NB4 (cell line): ENCODE measurements at regions not wholly inside any gene's neighbourhood (a gene's known extent, or its start where the extent isn't known, plus 50 kb on each side); places are given as distances from the start of the nearest gene placed in this dataset.

Experiments
- POLR2A ChIP-seq: IDR thresholded peaks from 2 replicates; pipeline ENCODE4 v1.6.1; 2011; ENCODE audit warnings: mild to moderate bottlenecking; ENCODE audit not compliant: insufficient read length; ENCODE audit errors: extremely low read depth
- TF ChIP-seq, protein P1 (sequence below): IDR thresholded peaks from one replicate; pipeline ENCODE4 v1.5.1; 2012; ENCODE audit warnings: low read depth, low read length

DNA sequence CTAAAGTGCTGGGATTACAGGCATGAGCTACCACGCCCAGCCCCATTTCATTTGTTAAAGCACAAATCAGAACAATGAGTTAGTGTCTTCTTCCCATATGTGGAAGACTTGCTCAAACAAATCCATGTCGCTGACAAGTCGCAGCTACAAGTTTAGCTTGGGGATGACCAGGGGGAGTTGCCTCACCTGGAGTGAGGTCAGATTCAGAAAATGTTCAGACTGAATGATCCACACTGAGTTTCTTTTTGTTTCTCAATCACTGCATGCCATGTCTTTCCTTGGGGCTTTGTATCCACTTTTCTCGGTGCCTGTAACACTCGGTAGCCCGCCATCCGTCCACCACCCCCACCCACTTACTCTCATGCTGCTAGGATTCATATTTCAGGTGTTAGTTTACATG lies 437.3 kb upstream of the DYNLRB2 start:
- TF ChIP-seq POLR2A = no peak
- TF ChIP-seq, protein P1, sequence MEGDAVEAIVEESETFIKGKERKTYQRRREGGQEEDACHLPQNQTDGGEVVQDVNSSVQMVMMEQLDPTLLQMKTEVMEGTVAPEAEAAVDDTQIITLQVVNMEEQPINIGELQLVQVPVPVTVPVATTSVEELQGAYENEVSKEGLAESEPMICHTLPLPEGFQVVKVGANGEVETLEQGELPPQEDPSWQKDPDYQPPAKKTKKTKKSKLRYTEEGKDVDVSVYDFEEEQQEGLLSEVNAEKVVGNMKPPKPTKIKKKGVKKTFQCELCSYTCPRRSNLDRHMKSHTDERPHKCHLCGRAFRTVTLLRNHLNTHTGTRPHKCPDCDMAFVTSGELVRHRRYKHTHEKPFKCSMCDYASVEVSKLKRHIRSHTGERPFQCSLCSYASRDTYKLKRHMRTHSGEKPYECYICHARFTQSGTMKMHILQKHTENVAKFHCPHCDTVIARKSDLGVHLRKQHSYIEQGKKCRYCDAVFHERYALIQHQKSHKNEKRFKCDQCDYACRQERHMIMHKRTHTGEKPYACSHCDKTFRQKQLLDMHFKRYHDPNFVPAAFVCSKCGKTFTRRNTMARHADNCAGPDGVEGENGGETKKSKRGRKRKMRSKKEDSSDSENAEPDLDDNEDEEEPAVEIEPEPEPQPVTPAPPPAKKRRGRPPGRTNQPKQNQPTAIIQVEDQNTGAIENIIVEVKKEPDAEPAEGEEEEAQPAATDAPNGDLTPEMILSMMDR = no peak
